Ovary (tissue), 7 donors: ENCODE measurements at regions not wholly inside any gene's neighbourhood (a gene's known extent, or its start where the extent isn't known, plus 50 kb on each side); places are given as distances from the start of the nearest gene placed in this dataset.

Experiments
- DNase-seq, 5 donors: peaks; one replicate each; pipeline ENCODE4 v3.0.0-alpha.2; 2019 to 2020
- H3K27ac ChIP-seq, 2 donors: fragments of 200-600 bp; one replicate each; pipeline versions ENCODE4 v1.5.1 to v1.8.0; 2019 to 2022
- H3K27me3 ChIP-seq: fragments of 200-600 bp; one replicate; pipeline ENCODE4 v1.8.0; 2022
- H3K36me3 ChIP-seq: fragments of 200-600 bp; sonication (generic); one replicate; pipeline ENCODE4 v1.5.1; 2019
- H3K4me1 ChIP-seq: one replicate; pipeline ENCODE4 v1.8.1; 2013; ENCODE audit warnings: mild to moderate bottlenecking, moderate library complexity; ENCODE audit not compliant: insufficient read depth
- H3K4me3 ChIP-seq: fragments of 200-600 bp; sonication (generic); one replicate; pipeline ENCODE4 v1.5.1; 2017
- H3K9me3 ChIP-seq, 2 donors: fragments of 200-600 bp in 1 of 2; sonication (generic) in 1 of 2; one replicate each; pipeline versions ENCODE4 v1.5.1 to v1.8.1; 2013 to 2019; ENCODE audit warnings: mild to moderate bottlenecking in 1 of 2, moderate library complexity in 1 of 2
- EP300 ChIP-seq: sonication (generic); formaldehyde crosslinking; IDR thresholded peaks from one replicate; pipeline ENCODE4 v1.6.1; 2017; ENCODE audit warnings: antibody characterized with exemption
- POLR2A ChIP-seq: fragments of 450-650 bp; IDR thresholded peaks from one replicate; pipeline ENCODE4 v1.6.1; 2017; ENCODE audit warnings: antibody characterized with exemption, mild to moderate bottlenecking, moderate library complexity
- WGBS, 3 donors: extraction: QIAGEN DNeasy Blood & Tissue Kit in 1 of 3; methylation state at CpG; one replicate each; pipeline versions ENCODE4 v1.1.5 to v1.1.7; 2013 to 2017; 5-methylcytosine and 5-hydroxymethylcytosine counted together
- intact Hi-C, 4 donors: fragments of 100-400 bp; cut with DNase I; formaldehyde crosslinking; loops; one replicate each; pipeline versions ENCODE4 v1.11.0 to v1.15.1; 2022 to 2023
- donor health status: DM: no; HTN: no; CAD: no; lungs with moderate emphysema.
- donor health status: DM: no; HTN: no; CAD: no.
- donor health status: Bipolar disorder and iron deficiency.
- donor health status: DM: no; HTN: no; CAD: no.
- donor health status: DM: yes; HTN: yes; CAD: no.

- no peaks in the 10 kb centered on the region for H3K4me1 ChIP-seq
- intact Hi-C loops: loop anchor here (5.0 to 10.0 kb wide), 6 partner anchors 163 to 198 kb away; no protein-coding TSS in a partner anchor
- H3K4me3 ChIP-seq: no peak overlapping the region
- DNase-seq: no peak
- H3K27me3 ChIP-seq: no peaks in the 10 kb centered on the region
- TF ChIP-seq POLR2A: no peak
- no peak for TF ChIP-seq EP300
- 73 to 92% (median 81%) methylated on average over 3 of the region's 3 CpGs for WGBS, 3 donors
- H3K9me3 ChIP-seq: no peaks in the 10 kb centered on the region
- H3K36me3 ChIP-seq: no peaks in the 10 kb centered on the region
- no peak overlapping the region for H3K27ac ChIP-seq
Observed at GRCh38 chr15:92519709-92520108, 126.0 kb downstream of the ST8SIA2 start.
